Choroid plexus epithelial cell (primary cell): ENCODE measurements at regions not wholly inside any gene's neighbourhood (a gene's known extent, or its start where the extent isn't known, plus 50 kb on each side); places are given as distances from the start of the nearest gene placed in this dataset.
"Not testable (repeated sequence)": the region's sequence is repeated elsewhere in the genome, so short reads cannot be mapped to it uniquely, and the experiment has no call there.

ENCODE experiments used
- DNase-seq: peaks from one replicate; pipeline ENCODE4 v3.0.0-alpha.2; 2010; ENCODE audit warnings: low read depth
- H3K4me3 ChIP-seq: 2 replicates; pipeline ENCODE4 v1.5.1; 2011; ENCODE audit warnings: low read depth, mild to moderate bottlenecking, control low read depth, low read length, moderate library complexity
- CTCF ChIP-seq: conservative IDR thresholded peaks from 2 replicates; pipeline ENCODE4 v1.5.1; 2011; ENCODE audit warnings: low read depth, mild to moderate bottlenecking, control low read depth, inconsistent platforms, low read length, moderate library complexity

DNA sequence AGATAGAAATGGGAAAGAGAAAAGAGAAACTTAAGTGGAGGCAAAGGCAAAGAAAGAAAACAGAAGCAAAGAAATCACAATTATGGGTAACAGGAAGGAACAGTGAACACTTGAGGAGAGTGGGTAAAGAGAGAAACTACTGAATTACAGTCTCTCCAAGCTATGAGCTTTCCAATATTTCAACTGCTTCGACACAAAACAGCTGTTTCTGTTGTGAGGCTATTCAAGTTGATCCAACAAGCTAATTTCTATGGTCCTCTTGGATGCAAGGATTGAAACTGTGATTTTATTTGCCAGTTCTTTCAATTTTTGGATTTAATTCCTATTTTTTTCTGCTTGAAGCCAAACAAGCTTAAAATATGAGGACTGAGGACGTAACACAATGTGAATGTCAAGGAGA lies 80.5 kb upstream of the ADGRA3 start:
- no peak for TF ChIP-seq CTCF
- DNase-seq, result no peak
- H3K4me3 ChIP-seq, result no peak overlapping the region

- DNase-seq, result no peak
- no peak overlapping the region for H3K4me3 ChIP-seq
- TF ChIP-seq CTCF, result no peak
These were observed 81.6 kb upstream of the ADGRA3 start for GRCh38 chr4:22597471-22597870.

DNA sequence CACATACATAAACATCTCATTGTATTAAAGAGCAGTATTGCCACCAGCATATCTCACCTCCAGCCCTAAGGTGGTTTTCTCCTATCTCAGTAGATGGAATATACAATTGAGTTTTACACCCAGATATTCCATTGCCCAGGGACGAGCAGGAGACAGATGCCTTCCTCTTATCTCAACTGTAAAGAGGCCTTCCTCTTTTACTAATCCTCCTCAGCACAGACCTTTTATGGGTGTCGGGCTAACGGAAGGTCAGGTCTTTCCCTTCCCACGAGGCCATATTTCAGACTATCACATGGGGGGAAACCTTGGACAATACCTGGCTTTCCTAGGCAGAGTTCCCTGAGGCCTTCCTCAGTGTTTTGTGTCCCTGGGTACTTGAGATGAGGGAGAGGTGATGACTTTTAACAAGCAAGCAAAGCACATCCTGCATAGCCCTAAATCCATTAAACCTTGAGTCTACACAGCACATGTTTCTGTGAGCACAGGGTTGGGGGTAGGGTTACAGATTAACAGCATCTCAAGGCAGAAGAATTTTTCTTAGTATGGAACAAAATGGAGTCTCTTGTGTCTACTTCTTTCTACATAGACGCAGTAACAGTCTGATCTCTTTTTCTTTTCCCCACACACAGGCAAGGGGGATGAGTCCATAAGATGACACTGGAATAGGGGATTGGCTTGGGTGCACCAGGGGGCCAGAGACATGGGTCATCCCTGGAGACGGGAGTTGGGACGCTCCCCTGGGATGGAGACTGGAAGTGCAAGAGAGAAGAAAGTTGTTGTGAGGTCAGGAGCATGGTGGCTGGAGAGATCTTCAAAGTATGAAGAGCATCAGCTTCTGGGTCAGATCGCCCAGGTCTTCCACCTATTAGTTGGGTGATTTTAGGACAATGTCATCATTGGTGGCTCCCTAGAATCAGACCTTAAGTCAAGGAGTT lies 82.5 kb upstream of the ADGRA3 start:
- not testable (repeated sequence) for H3K4me3 ChIP-seq, DNase-seq

GRCh38 chr4:22599228-22599928 lies 83.5 kb upstream of the ADGRA3 start:
- H3K4me3 ChIP-seq, DNase-seq: not testable (repeated sequence)

DNA sequence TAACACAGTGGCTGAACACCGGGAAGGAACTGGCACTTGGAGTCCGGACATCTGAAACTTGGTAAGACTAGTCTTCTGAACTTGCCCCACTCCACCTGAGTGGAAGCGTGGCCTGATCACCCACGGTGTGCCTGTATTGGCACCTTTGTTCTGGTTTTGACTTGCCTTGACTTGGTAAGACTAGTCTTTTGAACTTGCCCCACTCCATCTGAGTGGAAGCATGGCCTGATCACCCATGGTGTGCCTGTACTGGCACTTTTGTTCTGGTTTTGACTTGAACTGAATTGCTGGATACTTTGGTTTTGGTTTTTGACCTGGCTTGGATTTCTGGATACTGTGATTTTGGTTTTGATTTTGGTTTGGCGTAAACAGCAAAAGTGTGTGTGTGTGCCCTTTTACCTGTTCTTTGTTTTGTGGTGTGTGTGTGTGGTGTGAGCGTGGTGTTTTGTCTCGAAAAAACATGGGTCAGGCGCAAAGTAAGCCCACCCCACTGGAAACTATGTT lies 84.1 kb upstream of the ADGRA3 start:
- H3K4me3 ChIP-seq, result not testable (repeated sequence)

GRCh38 chr4:22601638-22602037 lies 85.8 kb upstream of the ADGRA3 start:
- DNase-seq, H3K4me3 ChIP-seq: not testable (repeated sequence)

More for the DNA sequence above, 84.1 kb upstream of the ADGRA3 start:
- DNase-seq, result not testable (repeated sequence)

- DNase-seq, result peak; percentile 24
- no peak overlapping the region for H3K4me3 ChIP-seq
- peak; percentile 49 for TF ChIP-seq CTCF
These were observed 85.4 kb upstream of the GBA3 start for GRCh38 chr4:22607382-22607781.

DNA sequence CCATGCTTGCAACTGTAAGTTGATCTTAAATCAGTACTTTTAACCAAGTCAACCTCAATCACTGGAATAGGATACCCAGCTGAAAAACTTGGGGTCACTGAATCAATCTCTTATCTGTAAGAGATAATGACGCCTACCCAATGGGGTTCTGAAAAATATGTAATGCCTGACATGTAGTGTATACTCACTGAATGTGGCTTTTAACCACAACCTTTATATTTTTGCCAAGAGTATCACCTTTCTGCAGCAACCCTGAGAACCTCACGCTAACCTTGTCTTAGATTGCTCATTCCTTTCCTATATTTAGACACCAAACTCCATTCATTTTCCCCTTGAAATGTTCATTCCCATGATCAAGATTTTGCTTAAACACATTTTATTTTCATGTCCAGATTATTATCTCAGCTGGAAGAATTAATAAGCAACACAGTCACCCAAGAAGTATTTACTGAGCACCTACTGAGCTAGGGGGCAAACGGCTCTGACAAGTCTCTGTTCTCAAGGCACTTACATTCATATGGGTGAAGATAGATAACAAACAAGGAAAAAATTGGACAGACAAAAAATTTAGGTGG lies 82.7 kb upstream of the GBA3 start:
- not testable (repeated sequence) for H3K4me3 ChIP-seq, DNase-seq

GRCh38 chr4:22614114-22614513 lies 78.6 kb upstream of the GBA3 start:
- no peak for DNase-seq
- TF ChIP-seq CTCF, result no peak
- H3K4me3 ChIP-seq, result no peak overlapping the region
